ENCODE measurements at regions not wholly inside any gene's neighbourhood (a gene's known extent, or its start where the extent isn't known, plus 50 kb on each side); places are given as distances from the start of the nearest gene placed in this dataset.

DNA sequence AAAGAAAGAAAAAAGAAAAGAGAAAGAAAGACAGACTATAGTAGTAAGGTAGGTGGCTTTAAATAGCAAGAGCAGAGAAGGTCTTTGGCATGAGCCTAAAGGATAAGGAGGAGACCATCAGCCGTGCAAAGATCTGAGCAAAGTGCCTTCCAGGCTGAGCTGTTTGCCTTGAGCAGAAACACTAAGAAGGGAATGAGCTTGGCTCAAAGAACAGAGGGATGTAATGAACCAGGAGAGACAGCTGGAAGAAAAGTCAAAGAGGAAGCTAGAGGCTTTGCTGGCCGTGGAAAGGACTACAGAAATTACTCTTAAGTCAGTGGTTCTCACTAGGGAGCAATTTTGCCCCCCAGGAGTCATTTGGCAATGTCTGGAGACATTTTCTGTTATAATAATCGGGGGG lies 228.6 kb downstream of the FGFR2 start:
- Mint-ChIP-seq H3K4me3 (ENCODE audit: unreplicated experiment) (no peak overlapping the region), H3K27me3 (ENCODE audit: insufficient read depth, unreplicated experiment) (no peaks in the 10 kb centered on the region), H3K9me3 (ENCODE audit: unreplicated experiment) (peaks cover 6% of the 10 kb centered on the region), H3K36me3 (ENCODE audit: insufficient read depth, unreplicated experiment) (peaks cover 16% of the 10 kb centered on the region), H3K4me1 (ENCODE audit: low read depth, unreplicated experiment) (peaks cover 54% of the 10 kb centered on the region), H3K27ac (ENCODE audit: unreplicated experiment) (peak overlapping the region; percentile 87)
- H3K27me3 ChIP-seq (replicated peaks; ENCODE audit: control insufficient read depth, insufficient read depth, low read length) = no peaks in the 10 kb centered on the region
- TF ChIP-seq CTCF (IDR thresholded peaks at IDR 0.05; ENCODE audit: insufficient read depth in 1 of 2, low read depth in 1 of 2, low read length in 1 of 2, severe bottlenecking in 1 of 2, unreplicated experiment in 1 of 2) = no peak
- peaks cover 61% of the 10 kb centered on the region for H3K4me1 ChIP-seq
- H3K4me3 ChIP-seq (ENCODE audit: low read depth, low read length) = no peak overlapping the region
- no peaks in the 10 kb centered on the region for H3K36me3 ChIP-seq (ENCODE audit: control insufficient read depth, insufficient read depth, low read length)
- CTCF ChIA-PET = no interaction called here
- BruUV-seq (replicated peaks) = no TSS peak
- DNase-seq = no peak
- intact Hi-C loops (cut with micrococcal nuclease; ENCODE audit: unreplicated experiment) = loop anchor here (2.0 to 5.0 kb wide), 7 partner anchors 131 to 427 kb away; partner anchors contain the start of gene FGFR2
- POLR2A ChIA-PET = no interaction called here
- H3K9me3 ChIP-seq = no peaks in the 10 kb centered on the region

GRCh38 chr10:121371836-121372235 lies 226.4 kb downstream of the FGFR2 start:
- H3K36me3 Mint-ChIP-seq (ENCODE audit: insufficient read depth, unreplicated experiment) = peaks cover 11% of the 10 kb centered on the region
- Histone ChIP-seq H3K4me1 (peaks cover 71% of the 10 kb centered on the region), H3K27me3 (replicated peaks; ENCODE audit: control insufficient read depth, insufficient read depth, low read length) (no peaks in the 10 kb centered on the region), H3K9me3 (no peaks in the 10 kb centered on the region), H3K36me3 (ENCODE audit: control insufficient read depth, insufficient read depth, low read length) (no peaks in the 10 kb centered on the region), H3K4me3 (ENCODE audit: low read depth, low read length) (no peak overlapping the region)
- intact Hi-C loops (cut with micrococcal nuclease; ENCODE audit: unreplicated experiment) = no loop called here
- peaks cover 58% of the 10 kb centered on the region for H3K4me1 Mint-ChIP-seq (ENCODE audit: low read depth, unreplicated experiment)
- no peaks in the 10 kb centered on the region for H3K27me3 Mint-ChIP-seq (ENCODE audit: insufficient read depth, unreplicated experiment)
- DNase-seq = no peak
- BruUV-seq (replicated peaks) = no TSS peak
- H3K27ac Mint-ChIP-seq (ENCODE audit: unreplicated experiment) = peak overlapping the region; percentile 17
- no peak overlapping the region for H3K4me3 Mint-ChIP-seq (ENCODE audit: unreplicated experiment)
- POLR2A ChIA-PET = no interaction called here
- TF ChIP-seq CTCF (IDR thresholded peaks at IDR 0.05; ENCODE audit: insufficient read depth in 1 of 2, low read depth in 1 of 2, low read length in 1 of 2, severe bottlenecking in 1 of 2, unreplicated experiment in 1 of 2) = no peak
- H3K9me3 Mint-ChIP-seq (ENCODE audit: unreplicated experiment) = no peaks in the 10 kb centered on the region
- CTCF ChIA-PET = no interaction called here

DNA sequence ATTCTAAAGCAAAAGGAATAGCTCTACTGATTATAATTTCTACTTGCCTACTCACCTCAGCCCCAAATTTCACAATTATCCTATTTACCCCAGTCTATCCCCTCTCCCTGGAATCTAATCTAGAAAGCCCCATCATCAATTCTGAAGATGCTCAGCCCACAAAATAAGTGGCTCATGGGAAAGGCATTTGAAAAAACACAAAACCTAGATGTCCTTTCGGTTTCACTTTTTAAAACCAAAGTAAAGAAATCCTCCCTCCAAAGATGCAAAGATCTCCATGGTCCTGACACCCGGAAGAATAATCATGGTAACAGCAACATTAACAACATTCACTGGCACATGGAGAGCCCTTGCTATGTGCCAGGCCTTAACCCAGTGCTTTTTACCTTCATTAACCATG lies 224.8 kb downstream of the FGFR2 start:
- no peak overlapping the region for H3K4me3 Mint-ChIP-seq (ENCODE audit: unreplicated experiment)
- no TSS peak for BruUV-seq (replicated peaks)
- H3K4me1 Mint-ChIP-seq (ENCODE audit: low read depth, unreplicated experiment) = peaks cover 55% of the 10 kb centered on the region
- peaks cover 10% of the 10 kb centered on the region for H3K36me3 Mint-ChIP-seq (ENCODE audit: insufficient read depth, unreplicated experiment)
- peak overlapping the region; percentile 27 for H3K27ac Mint-ChIP-seq (ENCODE audit: unreplicated experiment)
- TF ChIP-seq CTCF (IDR thresholded peaks at IDR 0.05; ENCODE audit: insufficient read depth in 1 of 2, low read depth in 1 of 2, low read length in 1 of 2, severe bottlenecking in 1 of 2, unreplicated experiment in 1 of 2) = no peak
- intact Hi-C loops (cut with micrococcal nuclease; ENCODE audit: unreplicated experiment) = no loop called here
- H3K9me3 ChIP-seq = no peaks in the 10 kb centered on the region
- no peak overlapping the region for H3K4me3 ChIP-seq (ENCODE audit: low read depth, low read length)
- peaks cover 74% of the 10 kb centered on the region for H3K4me1 ChIP-seq
- no peak for DNase-seq
- H3K36me3 ChIP-seq (ENCODE audit: control insufficient read depth, insufficient read depth, low read length) = no peaks in the 10 kb centered on the region
- H3K27me3 ChIP-seq (replicated peaks; ENCODE audit: control insufficient read depth, insufficient read depth, low read length) = no peaks in the 10 kb centered on the region
- POLR2A ChIA-PET = no interaction called here
- H3K27me3 Mint-ChIP-seq (ENCODE audit: insufficient read depth, unreplicated experiment) = no peaks in the 10 kb centered on the region
- CTCF ChIA-PET = no interaction called here
- H3K9me3 Mint-ChIP-seq (ENCODE audit: unreplicated experiment) = no peaks in the 10 kb centered on the region
